ENCODE measurements at regions not wholly inside any gene's neighbourhood (a gene's known extent, or its start where the extent isn't known, plus 50 kb on each side); places are given as distances from the start of the nearest gene placed in this dataset.

DNA sequence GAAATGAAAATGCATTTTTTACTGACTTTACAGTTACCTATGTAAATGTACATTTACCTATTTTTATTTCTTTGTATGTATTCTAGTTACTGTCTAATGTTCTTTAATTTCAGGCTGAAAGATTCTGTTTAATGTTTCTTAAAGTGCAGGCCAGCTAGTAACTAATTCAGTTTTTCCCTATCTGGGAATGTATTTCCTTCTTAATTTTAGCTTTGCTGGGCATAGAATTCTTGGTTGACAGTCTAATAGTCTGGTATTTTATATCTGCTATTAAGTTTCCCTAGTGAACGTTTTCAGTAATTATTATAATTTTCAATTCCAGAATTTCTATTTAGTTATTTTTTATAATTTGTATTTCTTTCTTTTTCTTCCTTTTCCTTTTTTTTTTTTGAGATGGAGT is 186.0 kb upstream of the NOX3 start:
- TF ChIP-seq CTCF (IDR thresholded peaks at IDR 0.05) (no peak), POLR2A (IDR thresholded peaks at IDR 0.05) (no peak)

Measured in breast epithelium (tissue), 3 donors.